NCI-H187 (cell line): ENCODE measurements at regions not wholly inside any gene's neighbourhood (a gene's known extent, or its start where the extent isn't known, plus 50 kb on each side); places are given as distances from the start of the nearest gene placed in this dataset.

Experiments used
- DNase-seq, 2 experiments: peaks; one replicate each; lab custom pipeline; 2025; lab: John Stamatoyannopoulos, UW

DNA sequence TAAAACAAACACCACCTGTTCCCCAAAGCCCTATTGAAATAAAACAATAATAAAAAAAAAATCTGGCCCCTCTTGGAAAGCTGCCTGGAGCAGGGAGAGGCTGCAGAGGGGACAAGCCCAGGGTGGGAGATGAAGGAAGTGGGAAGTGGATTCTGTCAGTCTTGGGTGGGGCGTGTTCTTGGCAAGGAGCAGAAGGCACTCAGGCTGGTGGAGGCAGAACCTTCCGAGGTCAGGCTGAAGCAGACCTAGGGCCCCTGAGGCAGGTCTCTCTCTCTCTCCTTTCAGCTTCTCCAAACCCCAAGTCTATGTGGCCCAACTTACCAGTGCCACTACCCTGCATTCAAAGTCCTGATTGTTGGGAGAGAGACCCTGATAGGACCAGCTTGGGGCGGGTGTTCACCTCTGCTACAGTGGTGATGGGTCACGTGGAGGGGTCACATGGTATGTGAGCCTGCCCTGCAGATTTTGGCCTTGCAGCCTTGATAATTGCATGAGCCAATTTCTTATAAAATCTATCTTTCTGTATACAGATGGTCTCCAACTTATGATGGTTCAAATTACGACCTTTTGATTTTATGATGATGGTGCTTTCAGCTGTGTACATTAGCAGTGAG, 145.4 kb upstream of the C1orf174 start:
- no peak for DNase-seq

DNA sequence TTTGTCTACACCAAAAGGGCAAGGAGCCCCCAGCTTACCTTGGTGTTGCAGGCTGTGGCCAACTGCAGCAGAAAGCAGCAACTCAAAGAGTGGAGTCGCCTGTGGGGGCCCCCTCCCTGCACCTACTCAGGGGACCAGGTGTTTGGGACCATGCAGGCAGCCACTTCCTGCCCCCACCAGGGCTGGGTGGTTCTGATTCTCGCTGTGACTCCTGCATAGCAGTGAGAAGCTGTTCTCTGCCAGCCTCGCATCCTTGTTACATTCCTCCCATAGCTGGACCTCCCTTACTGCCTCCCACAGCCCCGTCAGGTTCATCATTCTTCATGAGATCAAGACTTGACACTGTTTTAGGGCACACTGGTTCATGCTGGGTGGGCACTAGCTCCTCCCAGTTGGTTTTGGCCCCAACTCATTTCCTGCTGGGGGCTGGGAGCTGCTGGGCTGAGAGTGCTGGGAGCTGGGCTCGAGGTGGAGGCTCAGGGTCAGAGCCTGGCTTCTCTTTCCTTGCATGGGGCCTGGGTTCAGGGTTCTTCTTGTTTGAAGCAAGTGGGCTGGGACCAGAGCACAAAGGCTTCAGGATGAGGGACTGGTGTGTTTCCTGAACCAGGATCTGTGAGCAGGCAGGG, 146.9 kb upstream of the C1orf174 start:
- no peak for DNase-seq

DNA sequence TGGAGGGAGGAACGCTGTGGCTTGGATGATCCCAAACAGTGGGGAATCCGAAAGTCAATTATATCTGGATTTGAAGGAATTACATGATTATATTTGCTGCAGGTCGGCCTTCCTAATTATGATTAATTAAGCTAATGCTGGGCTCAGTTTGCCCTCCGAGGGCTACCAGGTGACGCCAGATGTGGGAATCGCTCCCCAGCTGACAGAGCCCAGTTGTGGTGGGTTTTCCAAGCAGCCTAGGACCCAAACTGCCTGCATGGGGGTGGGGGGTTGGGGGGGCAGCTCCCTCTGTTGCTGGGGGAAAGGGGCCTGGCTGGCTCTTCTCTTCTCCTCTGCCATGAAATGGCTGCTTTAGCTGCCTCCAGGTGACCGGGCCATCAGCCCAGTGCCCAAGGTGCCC, 147.6 kb upstream of the C1orf174 start:
- DNase-seq: no peak

DNA sequence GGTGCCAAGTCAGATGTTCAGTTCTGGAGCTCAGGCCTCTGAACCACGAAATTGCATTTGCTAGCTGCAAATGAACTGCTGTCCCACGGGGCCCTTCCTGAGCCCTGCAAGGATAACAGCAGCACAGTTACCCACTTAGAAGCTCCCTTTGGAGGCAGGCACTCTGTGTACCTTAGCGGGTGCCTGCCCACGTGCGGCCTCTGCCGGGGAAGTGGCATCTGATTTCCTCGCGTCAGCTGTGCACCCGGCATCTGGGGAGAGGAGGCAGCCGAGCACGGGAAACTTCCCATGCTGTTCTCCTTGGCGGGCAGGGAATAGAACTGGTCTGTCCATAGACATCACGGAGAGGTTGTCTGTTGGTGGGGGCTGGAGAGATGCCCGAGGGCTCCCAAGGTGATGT, 148.0 kb upstream of the C1orf174 start:
- no peak for DNase-seq

DNA sequence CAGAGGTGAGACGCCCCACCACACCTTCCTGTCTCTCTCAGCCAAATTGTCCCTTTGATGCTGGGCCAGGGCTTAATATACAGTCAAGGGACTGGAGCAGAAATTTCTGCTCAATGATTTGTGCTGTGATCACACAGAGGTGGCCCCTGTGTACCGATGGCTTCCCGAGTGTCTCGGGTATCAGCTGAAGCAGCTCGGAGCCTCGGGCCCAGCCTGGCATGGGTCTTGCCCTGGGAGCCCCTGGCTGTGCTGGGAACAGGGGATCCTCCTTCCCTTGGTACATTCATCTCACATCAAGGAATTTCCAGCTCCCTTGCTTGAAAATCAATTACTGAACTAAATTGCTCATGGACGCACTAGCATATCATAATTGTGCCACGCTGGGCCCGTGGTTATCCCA, 148.8 kb upstream of the C1orf174 start:
- no peak for DNase-seq

DNA sequence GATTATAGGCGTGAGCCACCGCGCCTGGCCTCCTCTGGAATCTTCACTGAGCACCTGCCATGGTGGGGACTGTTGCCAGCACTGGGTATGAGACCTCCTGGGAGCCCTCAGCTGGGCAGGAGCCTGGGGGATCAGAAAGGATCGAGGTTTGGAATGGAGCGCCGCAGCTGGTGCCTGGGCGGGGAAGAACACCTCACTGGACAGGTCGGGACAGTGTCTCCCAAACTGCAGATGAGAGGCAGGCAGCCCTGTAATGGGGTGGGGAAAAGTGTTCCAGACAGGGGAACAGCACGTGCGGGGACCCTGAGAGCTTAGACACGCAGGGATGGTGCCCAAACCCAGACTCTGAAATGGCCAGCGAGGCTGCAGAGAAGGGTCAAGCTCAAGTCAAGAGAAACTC, 150.9 kb upstream of the C1orf174 start:
- DNase-seq: no peak

DNA sequence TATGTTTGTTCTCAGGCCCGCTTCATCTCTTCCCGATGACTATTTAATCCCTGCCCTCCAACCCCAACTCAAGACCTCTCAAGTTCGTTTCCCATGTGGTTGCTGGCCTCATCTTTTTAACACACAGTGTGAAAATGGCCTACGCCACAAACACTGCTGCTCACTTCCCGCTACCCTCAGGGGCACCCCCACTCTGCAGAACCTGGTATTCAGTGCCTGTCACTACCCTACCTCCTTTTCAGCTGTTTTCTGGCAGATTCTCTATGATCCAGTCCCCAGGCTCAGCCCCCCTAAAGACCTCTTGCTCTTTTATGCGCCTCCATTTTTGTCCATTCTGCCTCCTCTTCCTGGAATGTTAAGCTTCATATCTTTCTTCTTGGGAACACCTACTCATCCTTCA, 152.6 kb upstream of the C1orf174 start:
- no peak for DNase-seq

DNA sequence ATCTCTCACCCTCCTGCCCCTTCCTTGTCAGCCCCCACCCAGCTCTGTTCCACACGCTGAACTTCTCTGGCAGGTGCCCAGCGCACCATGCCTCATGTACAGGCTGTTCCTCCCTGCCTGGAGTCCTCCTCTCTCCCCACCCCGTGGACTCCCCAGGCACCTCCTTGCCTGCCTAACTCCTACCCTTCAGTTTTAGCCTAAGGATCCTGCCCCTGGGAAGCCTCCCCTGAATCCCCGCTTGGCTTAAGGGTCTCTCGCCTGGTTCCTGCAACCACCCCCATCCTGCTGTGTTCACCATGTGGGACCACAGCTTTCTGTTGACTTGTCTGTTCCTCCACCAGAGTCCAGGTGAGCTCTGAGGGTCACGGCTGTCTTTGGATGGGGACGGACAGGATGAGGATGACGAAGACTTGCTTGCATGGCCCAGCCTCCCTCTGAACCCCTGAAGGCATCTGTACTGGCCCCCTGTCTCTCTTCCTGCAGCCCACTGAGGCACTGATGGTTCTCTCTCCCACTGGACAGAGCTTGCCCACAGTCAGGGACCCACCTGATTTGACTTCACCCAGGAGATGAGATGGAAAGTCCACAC, 153.2 kb upstream of the C1orf174 start:
- no peak for DNase-seq

DNA sequence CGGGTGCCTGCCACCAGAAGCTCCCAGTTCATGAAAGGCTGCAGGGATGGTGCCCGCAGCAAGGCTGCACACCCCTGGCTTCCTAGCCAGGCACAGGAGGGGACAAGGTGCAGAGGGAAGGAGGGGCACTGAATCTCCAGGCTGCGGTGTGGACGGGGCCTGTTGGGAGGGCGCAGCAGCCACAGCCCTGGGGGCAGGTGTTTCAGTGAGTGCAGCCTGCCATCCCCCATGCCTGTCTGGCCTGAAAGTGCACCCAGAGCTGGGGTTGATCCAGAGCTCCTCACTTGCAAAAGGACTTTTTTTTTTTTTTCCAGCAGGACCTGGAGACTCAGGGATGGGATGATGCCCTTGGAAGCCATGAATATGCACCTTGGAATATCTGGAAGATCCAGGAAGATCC, 153.7 kb upstream of the C1orf174 start:
- no peak for DNase-seq

DNA sequence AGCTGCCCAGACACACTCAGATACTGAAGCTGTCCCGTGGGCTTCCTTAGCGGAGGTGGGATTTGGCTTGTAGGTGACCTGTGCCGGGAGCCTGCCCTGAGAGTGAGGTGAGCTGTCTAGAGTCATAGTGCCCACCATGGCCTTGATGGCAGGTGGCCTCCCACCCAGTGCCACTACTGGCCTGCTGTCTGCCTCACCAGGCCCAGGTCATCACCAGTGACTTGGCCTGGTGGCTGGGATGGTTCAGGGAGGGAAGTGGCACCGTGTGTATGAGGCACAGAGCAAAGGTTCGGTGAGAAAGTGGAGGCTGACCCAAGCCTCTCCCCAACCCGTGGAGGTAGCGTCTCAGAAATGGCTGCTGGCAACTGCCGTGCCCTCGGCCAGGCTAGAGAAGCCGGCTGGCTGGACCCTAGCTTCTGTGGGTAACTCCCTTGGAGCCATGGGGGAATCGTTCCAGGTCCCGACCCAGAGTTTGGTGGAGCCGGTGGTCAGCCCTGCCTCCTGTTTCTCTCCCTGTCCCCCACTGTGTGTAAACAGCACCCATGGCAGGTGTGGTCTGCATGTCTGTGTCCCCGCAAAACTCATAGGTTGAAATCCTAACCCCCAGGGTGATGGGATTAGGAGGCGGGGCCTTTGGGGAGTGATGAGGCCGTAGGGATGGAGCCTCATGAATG, 155.4 kb upstream of the C1orf174 start:
- DNase-seq: no peak

DNA sequence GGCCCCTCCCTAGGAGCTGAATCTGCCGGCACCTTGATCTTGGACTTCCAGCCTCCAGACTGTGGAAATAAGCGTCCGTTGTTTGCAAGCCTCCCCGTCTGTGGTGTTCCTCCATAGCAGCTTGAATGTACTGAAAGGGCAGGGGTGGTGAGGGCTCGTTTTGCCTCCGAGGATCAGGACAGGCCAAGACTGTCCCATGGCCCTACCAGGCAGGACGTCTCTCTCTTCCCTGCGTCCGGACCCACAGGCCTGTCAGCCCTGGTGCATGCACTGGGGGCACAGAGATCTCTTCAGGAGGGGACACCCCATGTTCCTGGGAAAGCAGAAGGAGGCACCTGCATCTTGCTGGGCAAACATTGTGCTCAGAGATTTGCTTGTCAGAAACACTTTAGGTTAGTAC, 156.3 kb upstream of the C1orf174 start:
- DNase-seq: no peak

DNA sequence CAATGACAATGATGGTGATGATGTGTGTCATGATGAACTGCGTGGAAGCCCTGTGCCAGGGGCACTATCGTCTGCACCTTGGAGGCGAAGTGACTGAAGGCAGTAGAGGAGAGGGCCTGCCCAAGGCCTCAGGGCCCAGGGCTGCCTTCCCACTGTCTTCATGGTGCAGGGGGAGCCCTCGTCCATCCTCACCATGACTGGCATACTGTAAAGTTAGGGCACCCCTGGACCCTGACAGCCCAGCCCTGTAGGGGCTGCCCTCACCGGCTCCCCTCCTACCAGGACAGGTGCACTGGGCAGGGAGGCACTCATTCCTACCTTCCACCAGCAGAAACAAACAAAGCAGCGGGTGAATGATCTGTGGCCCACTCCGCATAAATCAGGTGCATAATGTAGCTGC, 156.9 kb upstream of the C1orf174 start:
- no peak for DNase-seq

DNA sequence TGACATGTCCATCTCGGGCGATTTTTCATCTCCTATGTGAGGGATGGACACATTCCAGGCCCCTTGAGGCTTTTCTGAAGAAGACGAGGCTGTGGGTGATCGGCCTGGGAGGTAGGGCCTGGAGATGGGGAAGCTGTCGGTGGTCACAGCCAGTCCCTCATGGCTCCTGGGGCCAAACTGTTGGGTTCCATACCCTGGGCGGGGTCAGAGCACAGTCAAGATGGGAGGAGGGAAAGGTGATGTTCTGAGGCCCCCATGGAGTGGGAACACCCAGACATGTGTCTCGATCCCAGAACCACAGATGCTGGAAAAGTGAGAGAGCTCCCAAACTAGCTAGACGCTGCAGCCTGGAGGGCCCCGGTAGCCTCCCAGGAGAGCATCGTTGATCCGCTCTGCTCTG, 157.5 kb upstream of the C1orf174 start:
- no peak for DNase-seq

DNA sequence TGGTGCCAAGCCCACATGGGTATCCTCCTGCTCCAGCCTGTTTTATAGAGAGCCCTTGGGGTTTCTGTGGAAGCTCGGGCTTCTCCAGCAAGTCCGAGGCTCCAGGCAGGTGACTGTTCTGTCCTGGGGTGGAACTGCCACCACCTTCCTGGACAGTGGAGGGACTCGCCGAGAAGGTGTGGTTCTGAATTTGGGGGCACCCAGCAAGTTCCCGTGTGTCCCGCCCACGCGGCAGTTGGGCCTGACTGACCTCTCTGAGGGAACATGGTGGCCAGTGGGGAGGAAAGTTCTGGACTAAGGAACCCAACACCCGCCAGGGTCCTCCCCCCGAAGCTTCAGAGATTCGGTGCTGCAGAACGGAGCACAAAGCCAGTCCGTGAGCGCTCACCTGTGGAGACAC, 158.1 kb upstream of the C1orf174 start:
- no peak for DNase-seq

DNA sequence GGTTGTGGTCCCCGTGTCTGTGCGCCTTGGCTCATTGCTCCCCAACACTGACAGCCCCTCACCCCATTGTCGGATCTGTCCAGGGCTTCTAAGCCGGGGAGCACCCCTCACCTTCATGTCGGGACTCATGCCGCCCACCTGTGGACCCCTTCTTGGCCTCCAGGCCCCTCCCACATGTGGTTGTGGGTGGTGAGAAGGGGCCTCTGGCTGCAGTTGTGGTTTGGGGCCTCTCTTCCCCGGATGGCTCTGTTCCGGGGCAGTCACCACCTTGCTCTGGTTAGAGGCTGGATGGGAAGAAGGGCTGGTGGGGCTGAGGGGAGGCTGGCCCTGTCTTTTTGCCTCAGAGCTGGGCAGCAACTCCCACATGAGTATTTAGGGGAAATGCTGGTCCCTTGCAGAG, 158.6 kb upstream of the C1orf174 start:
- DNase-seq: no peak

DNA sequence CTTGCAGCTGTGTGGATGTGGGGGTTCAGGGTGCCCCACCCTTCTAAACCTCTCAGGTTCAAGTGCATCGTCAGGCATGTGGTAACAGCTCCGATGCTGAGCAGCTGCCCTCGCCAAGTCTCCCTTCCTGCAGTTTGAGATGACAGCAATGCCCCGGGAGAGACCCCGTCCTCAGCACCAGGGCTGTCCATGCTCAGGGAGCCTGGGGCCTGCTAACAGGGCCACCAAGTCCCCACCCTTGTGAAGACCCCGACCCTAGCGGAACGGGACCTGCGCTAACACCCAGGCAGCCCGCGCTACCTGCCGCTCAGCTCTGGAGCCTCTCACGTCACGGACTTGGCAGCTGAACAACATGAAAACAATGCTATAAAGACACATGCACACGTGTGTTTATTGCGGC, 159.2 kb upstream of the C1orf174 start:
- DNase-seq: no peak

DNA sequence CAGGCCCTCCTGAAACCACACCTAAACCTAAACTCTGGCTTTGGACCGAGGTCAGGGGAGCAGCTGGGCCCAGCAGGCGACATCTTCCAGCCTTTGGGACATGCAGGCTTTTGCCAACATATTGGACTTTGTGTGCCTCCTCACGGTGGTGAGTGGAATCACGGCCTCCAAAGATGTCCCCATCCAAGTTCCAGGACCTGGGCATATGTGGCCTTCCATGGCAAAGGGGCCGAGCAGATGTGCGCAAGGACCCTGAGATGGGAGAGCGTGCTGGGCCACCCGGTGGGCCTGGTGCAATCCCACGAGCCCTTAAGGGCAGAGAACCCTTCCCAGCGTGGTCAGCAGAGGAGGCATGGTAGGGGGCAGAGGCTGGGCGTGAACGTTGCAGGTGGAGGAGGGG, 160.8 kb upstream of the C1orf174 start:
- no peak for DNase-seq

DNA sequence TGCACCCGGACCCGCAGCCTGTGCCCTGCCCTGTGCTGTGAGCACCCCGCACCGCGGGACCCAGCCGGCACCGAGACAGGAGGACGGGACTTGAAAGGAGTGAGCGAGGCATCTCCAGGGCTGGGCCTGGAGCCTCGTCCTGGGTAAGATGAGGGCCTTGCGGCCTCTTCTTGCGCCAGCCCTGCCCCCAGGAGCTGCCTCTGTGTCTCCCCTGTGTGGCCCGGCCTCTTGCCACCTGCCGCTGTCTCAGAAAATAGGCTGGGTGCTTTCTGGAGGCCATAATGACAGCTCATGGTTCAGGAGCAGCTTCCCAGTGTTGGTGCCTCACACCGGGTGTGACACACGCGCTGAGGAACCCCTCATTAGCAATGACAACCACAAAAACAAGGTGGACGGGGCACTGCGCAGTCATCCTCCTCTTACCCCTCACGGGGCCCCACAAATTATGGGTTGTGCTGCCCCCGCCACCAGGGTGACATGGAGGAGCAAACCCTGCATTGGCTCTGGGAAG, 161.5 kb upstream of the C1orf174 start:
- no peak for DNase-seq

DNA sequence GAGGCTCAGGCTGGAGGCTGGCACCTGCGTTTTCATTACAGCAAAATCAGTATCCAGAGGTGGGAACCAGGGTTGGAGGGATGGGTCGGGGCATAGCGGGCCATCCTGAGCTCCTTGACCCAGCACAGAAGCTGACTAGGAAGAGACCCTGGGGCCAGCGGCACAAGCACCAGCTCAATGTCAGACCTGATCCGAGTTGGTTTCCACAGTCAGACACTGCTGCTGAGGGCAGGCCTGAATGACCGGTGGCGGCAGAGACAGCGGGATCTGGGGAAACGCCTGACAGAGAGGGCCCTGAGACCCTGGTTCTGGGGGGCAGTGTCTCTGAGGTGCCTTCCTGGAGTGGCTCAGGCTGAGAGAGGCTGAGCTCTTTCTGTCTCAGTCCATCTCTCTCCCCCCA, 162.0 kb upstream of the C1orf174 start:
- DNase-seq: no peak

DNA sequence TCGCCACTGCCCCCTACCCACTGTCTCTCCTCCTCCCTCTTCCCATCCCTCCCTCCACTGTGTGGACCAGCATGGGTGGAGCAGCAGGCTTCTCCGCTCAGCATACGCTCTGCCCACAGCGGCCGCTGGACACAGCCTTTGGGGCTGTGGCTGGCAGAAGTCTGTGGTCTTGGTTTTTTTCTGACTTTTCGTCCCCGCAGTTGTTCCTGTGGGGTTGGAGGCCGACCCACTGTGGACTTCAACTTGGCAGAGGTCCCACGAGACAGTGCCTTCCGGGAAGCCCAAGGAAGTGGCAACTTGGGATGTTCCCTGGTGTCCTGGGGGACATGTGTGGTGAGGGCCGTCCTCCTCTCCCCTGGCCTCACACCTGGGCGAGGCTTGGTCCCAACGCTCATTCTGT, 162.5 kb upstream of the C1orf174 start:
- DNase-seq: no peak

DNA sequence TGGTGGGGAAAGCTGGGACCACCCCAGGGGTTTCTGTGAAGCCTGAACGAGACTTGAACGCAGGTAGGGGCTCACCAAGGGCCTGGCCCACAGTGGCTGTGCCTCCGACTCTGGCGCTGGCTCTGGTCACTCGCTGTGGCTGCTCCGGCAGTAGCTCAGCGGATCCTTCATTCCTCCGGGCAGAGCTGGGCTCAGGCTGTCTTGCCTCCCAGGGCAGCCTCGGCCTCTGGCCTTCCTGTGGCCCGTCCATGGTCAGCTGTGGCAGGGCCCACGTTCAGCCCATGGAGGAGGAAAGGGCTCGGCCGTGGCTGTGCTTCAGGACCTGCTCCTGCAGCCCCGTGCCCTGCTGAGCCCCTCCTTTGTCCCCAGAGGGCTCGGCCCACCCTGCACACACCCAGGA, 162.9 kb upstream of the C1orf174 start:
- DNase-seq: no peak

DNA sequence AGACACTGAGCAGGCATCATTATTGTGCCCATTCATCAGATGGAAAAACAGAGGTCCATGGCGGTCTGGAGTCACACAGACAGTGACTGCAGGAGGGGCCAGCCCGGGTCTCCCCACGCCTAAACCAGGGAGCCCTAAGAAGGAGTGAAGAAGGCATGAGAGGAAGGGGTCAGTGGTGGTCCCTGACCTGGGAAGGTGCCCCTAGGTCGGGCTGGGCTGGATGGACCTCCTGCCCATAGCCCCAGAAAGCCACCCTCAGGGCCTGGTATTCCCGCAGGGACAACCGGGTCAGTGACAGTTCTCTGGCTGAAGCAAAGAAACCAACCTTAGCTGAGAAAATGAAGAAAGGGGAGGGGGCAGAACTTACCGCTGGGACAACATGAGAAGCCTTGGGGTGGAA, 163.4 kb upstream of the C1orf174 start:
- no peak for DNase-seq
